Activated CD8-positive, alpha-beta memory T cell treated with anti-CD3 and anti-CD28 coated beads for 1 hour (primary cell): ENCODE measurements at regions not wholly inside any gene's neighbourhood (a gene's known extent, or its start where the extent isn't known, plus 50 kb on each side); places are given as distances from the start of the nearest gene placed in this dataset.

ENCODE experiments used
- DNase-seq, 2 donors: peaks; one replicate each; pipeline ENCODE4 v3.0.0-alpha.2; 2020; ENCODE audit warnings: low read depth in 1 of 2; ENCODE audit errors: extremely low read depth in 1 of 2

DNA sequence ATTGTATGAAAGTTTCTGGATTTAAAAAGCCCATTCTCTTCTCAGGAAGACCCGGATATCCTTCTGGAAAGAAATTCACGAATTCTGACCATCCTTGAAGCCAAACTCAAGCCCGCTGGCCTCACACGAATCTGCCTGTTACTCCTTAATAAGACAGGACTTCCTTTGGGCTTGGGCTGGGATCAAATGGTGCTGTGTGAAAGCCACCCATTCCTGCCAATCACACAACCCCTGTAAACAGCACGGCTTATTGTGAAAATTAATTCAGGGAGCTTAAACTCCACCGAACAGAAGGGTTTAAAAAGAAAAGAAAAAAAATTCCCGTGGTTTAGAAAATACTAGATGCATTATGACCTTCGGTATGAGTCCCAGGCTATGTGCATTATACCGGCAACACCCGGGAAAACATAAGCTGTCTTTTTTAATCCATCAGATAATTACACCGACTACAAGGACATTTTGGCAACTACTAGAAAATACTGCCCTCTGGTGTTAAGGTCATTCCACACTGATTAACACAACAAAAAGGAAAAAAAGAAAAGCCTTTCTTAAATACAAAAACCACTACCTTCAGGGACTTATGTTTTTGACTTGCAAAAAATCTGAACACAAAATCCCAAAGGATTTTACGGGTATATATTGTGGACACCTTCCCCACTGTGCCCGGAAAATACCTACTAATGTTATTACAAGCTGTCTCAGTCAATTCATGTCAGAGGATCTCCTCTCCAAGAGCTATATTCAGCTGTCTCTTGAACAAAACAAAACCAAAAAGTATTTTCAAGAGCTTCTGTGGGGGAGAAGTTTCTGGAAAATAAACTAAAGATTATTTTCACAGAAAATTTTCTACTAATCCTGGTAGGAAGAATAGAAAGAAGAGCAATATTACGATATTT, 76.0 kb upstream of the LSM14A start:
- no peak for DNase-seq

DNA sequence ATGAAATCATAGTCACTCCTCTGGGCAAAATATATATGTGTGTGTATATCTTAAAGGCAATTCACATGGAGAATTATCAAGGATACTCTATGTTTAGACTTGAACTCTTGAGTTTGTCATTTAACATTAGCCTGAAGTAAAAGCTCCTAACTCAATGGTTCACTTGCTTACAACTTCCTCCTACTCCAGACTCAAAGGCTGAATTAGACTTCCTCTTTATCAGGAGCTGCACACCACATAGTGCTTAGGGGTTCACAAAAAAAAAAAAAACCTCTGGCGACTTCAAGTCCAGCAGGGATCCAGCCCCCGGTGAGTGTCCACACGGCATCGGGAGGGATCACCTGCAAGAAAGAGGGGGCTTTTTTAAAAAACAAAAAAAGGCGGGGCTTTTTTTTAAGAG, 68.2 kb upstream of the LSM14A start:
- DNase-seq: no peak

DNA sequence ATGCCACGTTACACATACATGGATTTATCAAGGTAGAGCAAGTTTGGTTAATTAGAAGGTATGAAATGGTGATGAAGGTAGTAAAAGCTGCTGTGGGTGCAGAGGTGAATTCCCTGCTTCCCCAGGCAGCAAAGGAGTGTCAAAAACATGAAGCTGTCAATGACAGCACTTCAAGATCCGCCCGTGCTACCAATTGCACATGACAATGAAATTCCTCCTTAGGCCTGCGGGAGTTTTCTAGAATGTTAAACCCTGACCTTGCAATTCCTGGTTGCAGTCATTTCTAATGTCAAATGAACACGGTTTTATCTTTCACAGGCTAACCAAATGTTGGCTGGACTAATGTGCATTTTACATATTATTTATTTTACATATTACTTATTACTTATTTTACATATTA, 67.7 kb upstream of the LSM14A start:
- no peak for DNase-seq

DNA sequence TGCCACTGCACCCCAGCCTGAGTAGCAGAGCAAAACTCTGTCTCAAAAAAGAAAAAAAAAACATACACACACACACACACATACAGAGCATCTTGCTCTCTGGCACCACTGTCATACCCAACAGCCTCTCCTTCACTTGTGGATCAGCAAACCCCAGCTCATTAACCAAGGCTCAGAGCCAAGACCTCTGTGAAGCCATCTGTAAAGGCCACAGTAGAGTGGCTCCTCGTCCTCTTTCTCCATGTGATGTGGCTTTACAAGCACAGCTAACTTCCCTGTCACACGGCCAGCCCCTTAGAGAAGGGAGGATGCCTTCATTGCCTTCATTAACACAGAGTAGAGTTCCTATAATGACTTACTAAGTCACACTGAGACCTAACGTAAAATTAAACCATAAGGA, 62.7 kb upstream of the LSM14A start:
- no peak for DNase-seq

DNA sequence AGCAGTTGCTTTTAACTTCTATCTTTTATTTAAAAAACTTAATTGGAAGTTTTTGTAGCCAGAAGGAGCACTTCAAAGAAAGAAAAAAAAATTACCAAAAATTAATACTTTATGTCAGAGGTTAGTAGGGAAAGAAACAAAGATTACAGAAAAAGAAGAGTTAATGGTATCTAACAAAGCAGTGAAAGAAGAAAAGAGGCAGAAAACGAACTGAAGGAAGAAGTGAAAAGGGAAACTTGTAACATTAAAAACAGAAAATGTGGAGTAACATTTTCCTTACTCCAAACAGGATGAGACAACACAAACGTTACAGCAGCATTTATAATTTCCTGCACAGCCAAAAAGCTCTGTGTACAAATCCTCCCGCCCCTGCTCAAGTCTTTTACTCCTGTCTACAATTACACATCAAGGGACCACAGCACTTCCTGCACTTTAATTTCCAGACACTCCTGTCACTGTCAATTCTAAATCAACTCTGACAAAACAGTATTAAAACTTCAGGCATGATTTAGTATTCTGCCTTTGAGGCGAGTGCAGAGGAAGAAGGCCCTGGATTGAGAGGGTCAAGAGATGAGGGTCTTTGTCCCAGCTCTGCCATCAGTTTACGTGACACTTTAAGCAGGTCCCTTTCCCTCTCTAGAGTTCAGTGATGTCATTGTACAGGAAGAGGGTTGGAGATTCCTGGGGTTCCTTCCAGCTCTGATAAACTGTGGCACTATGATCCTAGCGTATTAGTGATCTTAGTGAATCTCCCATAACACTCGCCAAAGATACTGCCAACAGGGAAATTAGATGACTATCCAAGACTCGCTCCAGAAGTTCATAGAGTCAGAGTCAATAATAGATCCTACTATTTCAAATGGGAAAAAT, 53.2 kb upstream of the LSM14A start:
- no peak for DNase-seq

DNA sequence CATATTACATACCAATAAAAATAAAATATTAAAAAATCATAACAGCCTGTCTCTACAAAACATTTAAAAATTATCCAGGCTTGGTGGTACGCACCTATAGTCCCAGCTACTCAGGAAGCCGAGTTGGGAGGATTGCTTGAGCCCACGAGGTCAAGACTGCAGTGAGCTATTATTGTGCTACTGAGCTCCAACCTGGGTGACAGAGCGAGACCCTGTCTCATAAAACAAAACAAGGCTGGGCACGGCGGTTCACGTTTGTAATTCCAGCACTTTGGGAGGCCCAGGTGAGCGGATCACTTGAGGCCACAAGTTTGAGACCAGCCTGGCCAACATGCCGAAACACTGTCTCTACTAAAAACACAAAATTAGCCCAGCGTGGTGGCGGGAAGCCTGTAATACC, 52.2 kb upstream of the LSM14A start:
- DNase-seq: no peak

DNA sequence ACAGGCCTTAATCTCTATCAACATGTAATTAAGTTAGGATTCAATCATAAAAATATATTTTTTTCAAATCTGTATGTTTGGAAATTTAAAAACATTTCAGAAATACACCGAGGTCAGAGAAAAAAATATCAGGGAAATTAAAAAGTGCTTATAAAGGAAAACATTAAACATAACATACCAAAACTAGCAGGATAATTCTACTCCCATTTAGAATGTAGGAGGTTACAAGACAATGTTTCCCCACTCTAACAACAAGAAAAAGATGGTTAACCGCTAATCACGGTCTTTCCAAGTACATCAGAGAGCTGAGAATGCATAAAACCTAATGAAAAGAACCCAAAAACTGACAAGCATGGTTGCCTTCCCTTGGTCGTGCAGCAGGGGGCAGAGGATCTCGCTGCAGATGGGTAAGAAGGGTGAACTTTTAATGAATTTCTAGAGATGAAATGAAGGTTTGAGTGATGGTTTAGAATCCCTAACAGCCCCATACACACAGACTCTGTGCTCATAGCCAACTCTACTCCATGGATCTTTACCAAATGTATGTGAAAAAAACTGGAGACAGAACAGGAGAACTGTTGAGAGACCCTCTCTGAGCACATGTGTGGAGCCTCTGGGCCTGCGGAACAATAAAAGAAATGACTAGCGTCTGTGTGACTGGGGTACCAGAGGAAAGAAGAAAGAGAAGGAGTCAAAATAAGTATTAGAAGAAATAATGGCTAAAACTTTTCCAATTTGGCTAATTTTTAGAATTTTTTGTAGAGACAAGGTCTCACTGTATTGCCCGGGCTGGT, 51.3 kb upstream of the LSM14A start:
- peak in 1 of 2 donors; percentile 23 for DNase-seq
